ENCODE measurements at regions not wholly inside any gene's neighbourhood (a gene's known extent, or its start where the extent isn't known, plus 50 kb on each side); places are given as distances from the start of the nearest gene placed in this dataset.

DNA sequence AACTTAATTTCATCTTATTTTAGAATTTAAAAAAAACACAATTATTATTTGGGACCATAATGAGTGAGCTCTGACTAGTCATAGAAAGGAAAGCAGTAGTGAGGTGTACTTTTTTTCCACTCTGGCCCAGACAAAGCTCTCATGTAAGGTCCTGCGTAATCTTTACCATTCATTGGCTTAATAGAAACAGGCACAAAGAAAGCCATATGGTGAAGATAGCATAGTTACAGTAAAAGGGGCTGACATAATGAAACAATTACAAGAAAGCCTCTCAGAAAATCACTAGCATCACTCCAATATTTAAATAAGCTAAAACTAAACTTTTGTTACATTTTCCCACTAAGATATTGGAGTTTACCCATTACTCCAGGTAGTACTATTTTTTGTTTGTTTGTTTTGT is 384.6 kb upstream of the ALCAM start:
- intact Hi-C loops (cut with DNase I) = no loop called here
- DNase-seq (ENCODE audit: missing footprints) (no peak), ATAC-seq (no peak)

DNA sequence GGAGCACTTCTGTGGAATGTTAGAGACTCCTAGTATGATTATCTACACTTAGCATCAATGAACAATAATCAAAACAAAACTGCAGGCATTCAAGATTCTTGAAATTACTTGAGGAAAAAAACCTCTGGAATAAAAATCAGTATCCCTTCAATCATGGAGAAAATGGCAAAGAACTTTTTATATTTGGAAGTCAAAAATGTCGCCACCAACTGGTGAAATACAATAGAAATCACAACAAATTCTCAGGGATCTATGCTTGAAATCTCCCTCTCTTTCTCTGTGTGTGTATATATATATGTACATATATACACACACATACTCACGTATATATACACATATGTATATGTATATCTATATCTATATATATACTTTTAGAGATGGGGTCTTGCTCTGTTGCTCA is 378.9 kb upstream of the ALCAM start:
- intact Hi-C loops (cut with DNase I) = loop anchor here (5.0 kb wide), 1 partner anchor 251 kb away; no protein-coding TSS in a partner anchor
- no peak for DNase-seq (ENCODE audit: missing footprints)
- ATAC-seq = no peak

DNA sequence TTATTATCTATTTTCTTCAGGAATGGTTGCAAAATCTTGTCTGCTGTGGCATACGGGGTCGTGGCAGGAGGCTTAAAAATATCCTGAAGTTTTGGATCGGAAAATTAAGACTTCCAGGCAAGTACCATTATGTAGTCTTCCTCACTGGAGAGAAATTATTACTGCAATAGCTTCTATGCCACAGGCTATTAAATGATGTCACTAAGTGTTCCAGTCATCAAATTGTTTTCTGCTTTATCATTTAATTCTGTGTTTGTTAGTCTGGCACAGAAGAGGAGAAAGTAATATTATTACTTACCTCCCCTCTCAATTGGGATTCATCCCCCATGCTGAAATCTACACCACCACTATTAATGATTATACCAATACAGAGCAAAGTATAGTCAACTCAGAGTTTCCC is 378.2 kb upstream of the ALCAM start:
- no peak for ATAC-seq
- DNase-seq (ENCODE audit: missing footprints) = no peak
- intact Hi-C loops (cut with DNase I) = loop anchor here (5.0 kb wide), 1 partner anchor 251 kb away; no protein-coding TSS in a partner anchor

DNA sequence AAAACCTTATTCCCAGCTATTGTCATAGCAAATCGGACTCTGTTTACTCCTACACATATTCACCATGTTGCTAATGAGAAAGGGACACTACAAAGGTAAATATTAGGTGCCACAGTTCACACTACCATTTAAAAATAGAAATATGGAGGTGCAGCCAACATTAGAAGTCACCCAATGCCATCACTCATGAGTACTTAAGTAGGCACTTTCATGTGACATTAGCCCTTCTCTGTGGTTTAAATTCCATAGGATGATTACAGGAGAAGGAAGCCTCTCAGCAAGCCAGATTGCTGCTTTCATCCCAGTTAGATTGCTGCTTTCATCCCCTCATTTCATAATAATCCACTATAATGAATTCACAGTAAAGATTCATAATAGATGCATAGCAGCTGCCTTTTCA is 376.8 kb upstream of the ALCAM start:
- DNase-seq (ENCODE audit: missing footprints) (no peak), ATAC-seq (peak; percentile 75)
- intact Hi-C loops (cut with DNase I) = loop anchor here (5.0 kb wide), 1 partner anchor 253 kb away; no protein-coding TSS in a partner anchor

DNA sequence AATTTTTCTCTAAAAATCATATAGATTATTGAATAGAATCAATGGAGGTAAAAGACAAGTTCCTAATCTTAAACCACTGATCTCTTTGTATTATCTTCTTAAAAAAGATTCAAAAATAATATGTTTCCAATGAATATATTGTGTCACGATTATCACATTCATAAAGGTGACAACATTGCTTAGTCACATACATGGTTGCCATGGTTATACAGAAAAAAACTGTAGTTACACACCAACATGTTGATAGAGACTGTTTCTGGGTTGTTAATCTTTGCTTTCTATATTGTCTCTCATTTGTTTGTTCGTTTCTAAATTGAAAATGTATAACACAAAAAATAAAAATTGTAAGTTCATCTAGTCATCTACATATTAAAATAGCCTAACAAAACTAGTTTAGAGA is 376.0 kb upstream of the ALCAM start:
- ATAC-seq = no peak
- no peak for DNase-seq (ENCODE audit: missing footprints)
- intact Hi-C loops (cut with DNase I) = no loop called here

DNA sequence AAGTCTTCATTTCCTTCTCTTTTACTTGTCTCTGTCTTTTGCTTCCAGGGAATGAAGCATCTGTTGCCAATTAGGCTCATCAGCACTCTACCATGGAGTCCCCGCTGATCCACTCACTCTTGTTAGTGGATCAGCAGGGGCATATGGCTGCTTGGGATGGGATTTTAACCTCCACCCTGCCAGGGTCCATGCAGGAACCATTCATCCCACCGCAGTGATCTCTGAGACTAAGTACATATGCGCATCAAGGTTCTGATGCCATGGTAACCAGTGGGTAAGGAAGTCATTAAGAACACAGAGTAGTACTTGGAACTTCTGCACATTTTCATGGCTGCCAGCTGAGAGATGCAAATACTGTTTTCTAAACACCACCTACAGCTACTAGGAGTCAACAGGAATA is 374.0 kb upstream of the ALCAM start:
- DNase-seq (ENCODE audit: missing footprints) = no peak
- ATAC-seq = no peak
- intact Hi-C loops (cut with DNase I) = no loop called here

DNA sequence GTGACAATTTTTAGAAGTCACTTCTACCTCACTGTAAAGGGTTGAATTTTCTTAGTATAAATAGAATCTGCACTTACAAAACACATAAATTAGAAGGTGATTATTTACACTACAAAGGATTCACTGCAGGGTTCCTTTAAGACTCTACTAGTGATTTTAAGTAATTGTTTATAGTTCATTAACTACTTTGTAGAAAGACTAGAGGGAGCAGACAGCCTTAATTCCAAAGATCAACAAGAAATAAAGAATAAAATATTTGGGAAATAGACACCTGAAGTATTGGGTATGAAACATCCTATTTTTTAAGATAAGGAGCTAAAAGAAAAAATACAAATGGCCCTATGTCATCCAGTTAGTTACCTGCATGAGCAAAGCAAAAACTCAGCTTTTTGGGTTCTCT is 360.5 kb upstream of the ALCAM start:
- DNase-seq (ENCODE audit: missing footprints) (no peak), ATAC-seq (no peak)
- intact Hi-C loops (cut with DNase I) = no loop called here

DNA sequence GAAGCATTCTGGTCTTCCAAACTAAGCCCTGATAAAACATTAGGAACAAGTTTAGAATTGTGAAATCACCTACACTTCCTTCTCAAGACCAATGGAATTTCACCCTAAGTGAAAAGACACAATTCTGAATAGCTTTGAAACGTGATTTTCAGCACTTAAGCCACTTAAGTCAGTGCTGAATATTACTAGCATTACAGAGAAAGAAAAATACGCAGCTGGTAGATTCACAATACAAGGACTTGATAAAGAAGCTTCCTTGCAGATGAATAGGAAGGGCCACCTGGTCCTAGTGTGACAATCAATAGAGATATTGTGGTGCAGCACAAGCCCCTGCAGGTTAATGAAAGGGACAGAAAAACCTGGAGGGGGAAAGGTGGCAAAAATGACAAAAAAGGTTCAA is 353.1 kb upstream of the ALCAM start:
- no peak for DNase-seq (ENCODE audit: missing footprints)
- no peak for ATAC-seq
- intact Hi-C loops (cut with DNase I) = no loop called here

DNA sequence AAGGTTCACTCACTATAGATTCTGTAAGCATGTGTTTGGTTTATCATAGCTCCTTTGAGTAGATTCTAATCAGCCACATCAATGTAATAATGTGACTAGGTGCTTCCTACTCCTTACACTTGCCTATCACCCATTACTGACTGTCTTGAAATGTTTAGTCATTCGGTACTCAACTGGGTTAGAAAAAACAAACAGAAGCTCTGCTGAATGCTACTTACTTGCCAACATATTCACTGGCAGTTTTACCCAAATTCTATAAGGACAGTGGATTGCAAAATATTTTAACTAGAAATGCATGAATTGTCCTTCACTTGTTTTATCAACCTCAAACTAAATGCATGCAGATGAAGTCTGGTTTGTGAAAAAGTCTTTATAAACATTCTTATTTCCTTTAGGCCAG is 352.1 kb upstream of the ALCAM start:
- DNase-seq (ENCODE audit: missing footprints) = no peak
- no peak for ATAC-seq
- intact Hi-C loops (cut with DNase I) = no loop called here

DNA sequence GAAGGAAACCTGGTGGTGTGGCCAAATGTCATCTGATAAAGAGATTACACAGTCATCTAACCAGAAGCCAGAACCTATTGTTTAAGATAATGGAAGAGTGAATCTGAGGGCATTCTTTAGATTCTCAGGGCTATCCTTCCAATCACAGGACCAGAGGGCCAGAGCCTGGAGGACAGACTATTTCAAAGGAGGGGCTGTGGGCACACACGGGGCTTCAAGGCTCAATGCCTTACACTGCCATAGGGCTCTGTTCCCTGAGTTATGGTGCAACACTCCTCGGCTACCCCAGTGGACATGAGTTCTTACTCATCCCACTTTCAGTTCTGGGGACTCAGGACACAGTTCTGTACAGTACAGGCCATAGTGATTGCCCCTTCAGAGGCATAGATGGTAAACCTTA is 343.9 kb upstream of the ALCAM start:
- intact Hi-C loops (cut with DNase I) = no loop called here
- ATAC-seq = no peak
- no peak for DNase-seq (ENCODE audit: missing footprints)

DNA sequence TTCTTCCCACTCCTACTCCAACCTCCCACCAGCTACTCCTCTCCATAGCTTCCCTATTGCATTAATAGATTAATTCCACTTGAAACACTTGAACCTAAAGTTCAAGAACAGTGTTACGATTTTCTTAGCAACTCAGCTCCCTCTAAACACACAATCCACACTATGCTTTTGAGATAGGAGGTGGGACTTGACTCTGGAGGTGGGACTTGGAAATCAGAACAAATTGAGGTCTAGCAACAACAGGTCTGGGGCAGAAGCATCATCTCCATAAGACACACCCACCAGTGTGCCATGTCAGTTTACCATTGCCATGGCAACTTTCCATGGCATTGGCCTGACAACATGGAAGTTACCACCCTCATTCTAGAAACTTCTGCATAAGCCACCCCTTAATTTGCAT is 336.5 kb upstream of the ALCAM start:
- no peak for DNase-seq (ENCODE audit: missing footprints)
- no peak for ATAC-seq
- intact Hi-C loops (cut with DNase I) = no loop called here

DNA sequence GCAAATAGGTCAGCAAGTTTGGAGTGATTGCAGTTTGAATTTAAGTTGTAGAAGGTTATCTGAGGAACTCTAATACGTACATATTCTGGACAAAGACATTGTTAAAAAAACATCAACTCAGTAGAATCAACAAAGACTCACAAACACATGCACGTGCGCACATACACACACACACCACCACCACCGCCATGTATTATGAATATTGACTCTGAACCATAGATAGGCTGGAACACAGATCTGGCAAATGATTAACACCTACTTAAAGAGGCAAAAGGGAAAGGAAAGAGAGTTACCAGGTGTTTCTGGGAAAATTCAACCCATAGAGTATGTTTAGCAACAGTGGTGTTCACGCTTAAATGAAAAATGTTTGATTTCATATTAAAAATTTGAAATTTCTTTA is 334.2 kb upstream of the ALCAM start:
- ATAC-seq = no peak
- intact Hi-C loops (cut with DNase I) = no loop called here
- DNase-seq (ENCODE audit: missing footprints) = no peak

DNA sequence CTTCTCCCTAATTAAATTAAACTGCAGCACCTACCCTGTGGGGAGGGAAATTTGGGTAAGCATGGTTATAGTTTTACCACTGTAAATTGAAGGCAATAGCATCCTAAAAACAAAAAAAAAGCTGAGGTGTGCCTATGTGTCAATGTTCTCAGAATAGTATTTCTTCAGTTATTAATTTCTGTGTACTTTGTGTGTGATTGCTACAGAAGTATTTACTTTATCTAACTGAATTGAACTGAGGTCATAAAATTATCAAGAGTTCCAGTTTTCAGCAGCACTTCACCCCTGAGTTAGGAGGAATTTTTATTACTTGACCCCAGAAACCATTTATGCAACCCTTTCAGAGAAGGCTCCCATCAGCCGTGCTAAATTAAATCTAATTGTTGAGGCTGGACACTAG is 333.6 kb upstream of the ALCAM start:
- ATAC-seq = no peak
- no peak for DNase-seq (ENCODE audit: missing footprints)
- intact Hi-C loops (cut with DNase I) = no loop called here

DNA sequence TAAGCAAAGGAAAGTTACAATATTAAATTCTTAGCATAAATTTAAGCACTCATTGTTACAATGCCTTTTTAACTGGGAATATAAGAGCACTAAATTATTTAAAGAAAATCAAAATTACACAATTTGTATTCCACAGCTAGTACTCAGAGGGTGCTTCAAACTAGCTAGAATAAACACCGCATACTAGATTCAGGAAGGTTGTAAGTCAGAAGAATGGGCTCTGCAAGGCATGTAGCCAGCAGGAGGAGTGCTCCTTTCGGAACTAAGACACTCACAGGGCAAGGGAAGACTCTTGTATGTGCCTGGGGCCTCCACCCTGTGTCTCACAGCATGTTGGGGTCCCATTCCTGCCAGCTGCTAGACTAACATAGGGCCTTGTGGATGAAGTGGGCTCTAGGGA is 327.7 kb upstream of the ALCAM start:
- intact Hi-C loops (cut with DNase I) = no loop called here

DNA sequence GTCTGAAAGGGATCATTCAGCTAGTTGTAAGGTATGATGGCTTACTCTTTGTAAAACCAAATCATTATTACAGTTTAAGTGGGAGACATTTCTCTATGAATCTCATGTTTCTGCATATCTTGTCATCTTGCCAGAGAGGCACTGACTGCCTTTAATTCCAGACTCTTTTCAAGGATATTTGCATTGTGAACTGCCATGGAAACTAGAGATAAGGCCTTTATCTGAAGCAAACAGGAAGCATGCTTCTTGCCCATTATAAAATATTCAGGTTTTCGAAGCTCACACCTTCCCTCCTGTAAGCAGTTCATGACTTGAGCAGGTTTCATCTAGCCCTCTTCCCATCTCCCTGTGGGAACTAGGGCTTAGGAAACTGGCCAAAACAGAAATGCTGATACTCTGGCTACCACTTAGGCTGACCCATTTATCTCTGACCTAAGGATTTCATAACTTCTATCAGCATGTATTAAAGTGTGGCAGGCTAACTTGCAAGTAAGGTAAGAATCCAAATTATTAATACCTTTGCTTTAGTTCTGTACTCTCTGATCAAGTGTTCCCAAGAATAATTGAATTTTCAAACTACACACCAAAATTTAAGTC is 326.6 kb upstream of the ALCAM start:
- ATAC-seq (no peak), DNase-seq (ENCODE audit: missing footprints) (no peak)
- intact Hi-C loops (cut with DNase I) = no loop called here

More for the DNA sequence above, 327.7 kb upstream of the ALCAM start:
- ATAC-seq (no peak), DNase-seq (ENCODE audit: missing footprints) (no peak)

DNA sequence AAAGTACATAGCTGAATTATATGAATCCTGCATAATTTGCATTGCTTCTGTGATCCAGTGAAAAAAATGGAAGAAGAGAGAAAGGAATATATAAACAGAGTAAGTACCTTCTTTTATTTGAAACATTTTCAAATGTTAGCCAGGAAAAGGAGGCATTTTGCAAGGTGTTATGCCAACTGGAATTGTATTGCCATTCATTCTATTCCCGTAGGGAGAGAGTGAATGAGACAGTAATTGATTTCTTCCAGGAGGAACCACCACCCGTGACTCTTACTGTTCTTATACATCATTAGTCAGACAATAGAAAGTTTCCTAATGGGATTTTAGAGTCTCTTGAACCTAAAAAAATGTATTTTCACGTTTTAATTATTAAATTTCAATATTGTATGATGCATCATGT is 324.1 kb upstream of the ALCAM start:
- DNase-seq (ENCODE audit: missing footprints) (no peak), ATAC-seq (no peak)
- intact Hi-C loops (cut with DNase I) = no loop called here

DNA sequence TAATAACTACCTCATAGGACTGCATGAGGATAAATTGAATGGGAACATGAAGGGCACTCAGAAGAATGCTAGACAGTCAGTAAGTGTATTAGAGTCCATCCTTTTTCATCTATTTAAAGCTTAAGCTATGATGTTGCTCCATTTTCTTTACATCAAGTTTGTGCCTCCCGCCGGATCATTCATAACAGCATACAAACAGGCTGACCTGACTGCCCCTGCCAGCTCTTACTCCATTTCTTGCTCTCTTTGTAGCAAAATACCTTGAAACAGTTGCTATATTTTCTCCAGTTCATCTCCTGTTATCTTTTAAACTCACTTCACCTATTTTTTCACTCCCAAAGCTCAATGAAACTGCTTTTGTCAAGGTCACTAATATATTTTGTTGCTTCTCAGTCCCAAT is 315.6 kb upstream of the ALCAM start:
- DNase-seq (ENCODE audit: missing footprints) = no peak
- intact Hi-C loops (cut with DNase I) = no loop called here
- no peak for ATAC-seq

DNA sequence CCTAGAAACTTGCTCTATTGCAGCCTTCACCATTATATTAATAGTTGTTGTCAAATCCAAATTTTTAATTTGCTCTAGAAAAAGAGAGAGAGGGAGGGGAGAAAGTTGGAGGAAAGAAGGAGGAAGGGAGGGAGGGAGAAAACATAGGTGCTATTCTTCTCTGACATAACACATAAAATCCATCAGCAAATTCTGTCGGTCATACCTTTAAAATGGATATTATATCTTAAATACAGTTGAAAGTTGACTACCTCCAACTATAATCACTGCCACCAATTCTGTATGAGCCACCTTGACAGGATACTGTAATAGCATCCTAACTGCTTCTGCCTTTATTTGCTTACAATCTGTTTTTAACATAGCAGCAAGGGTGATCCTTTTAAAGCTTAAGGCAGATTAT is 314.7 kb upstream of the ALCAM start:
- no peak for DNase-seq (ENCODE audit: missing footprints)
- no peak for ATAC-seq
- intact Hi-C loops (cut with DNase I) = no loop called here

DNA sequence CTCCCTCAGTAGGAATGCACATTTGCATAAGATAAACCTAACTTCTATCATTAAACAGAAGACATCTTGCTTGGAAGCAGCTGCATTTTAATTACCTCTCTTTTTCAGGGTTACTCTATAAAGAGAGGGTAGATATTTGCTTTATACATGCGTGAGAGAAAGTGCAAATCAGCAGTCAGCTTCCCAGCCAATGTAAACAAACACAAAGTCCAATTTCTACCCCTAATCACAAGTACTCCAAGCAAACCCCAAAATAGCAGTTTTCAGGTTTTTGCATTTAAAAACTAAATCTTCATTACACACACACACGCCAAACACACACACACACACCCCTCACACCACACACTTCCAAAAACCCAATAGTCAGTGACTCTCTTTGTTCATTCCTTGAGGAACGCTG is 303.9 kb upstream of the ALCAM start:
- intact Hi-C loops (cut with DNase I) = no loop called here
- ATAC-seq = no peak
- DNase-seq (ENCODE audit: missing footprints) = no peak

DNA sequence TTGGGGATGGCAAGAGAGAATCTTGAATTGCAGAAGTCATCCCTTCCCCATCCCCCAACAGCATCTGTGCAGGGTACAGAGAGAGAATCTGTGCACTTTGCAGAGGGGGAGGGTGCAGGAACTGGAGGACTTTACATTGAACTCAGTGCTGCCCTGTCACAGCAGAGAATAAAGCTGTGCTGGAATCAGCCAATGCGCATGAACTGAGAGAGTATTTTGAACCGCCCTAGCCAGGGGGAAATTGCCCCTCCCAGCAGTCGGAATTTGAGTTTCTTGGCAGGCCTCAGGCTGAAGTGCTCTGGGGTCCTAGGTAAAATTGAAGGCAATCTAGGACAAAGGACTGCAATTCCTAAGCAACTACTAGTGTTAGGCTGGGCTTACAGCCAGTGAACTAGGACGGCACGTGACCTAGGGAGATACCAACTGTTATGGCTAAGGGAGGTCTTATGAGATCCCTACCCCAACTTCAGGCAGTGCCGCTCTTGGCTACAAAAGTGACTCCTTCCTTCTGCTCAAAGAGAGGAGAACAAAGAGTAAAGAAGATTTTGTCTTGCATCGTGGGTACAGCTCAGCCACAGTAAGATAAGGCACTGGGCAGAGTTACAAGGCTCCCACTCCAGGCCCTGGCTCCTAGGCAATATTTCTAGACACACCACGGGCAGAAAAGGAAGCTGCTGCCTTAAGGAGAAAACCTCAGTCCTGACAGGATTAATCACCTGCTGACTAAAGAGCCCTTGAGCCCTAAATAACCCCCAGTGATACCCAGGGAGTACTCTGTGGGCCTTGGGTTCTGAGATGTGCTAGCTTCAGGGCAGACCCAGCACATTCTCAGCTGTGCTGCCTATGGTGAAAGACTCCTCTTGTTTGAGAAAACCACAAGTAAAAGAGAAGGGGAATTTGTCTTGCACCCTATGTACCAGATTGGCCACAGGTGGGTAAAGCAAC is 300.5 kb upstream of the ALCAM start:
- ATAC-seq = no peak
- intact Hi-C loops (cut with DNase I) = no loop called here
- no peak for DNase-seq (ENCODE audit: missing footprints)
